RWPE2 (cell line): ENCODE measurements at regions not wholly inside any gene's neighbourhood (a gene's known extent, or its start where the extent isn't known, plus 50 kb on each side); places are given as distances from the start of the nearest gene placed in this dataset.

Source experiments
- ATAC-seq: fragments of 200-7000 bp; cut with Tn5 transposase; 3 replicates; pipeline ENCODE4 v1.9.1; 2021; ENCODE audit warnings: low read depth
- DNase-seq: peaks from one replicate; pipeline ENCODE4 v3.0.0-alpha.2; 2020; ENCODE audit warnings: low spot score
- H3K27ac ChIP-seq: fragments of 450-650 bp; 2 replicates; pipeline ENCODE4 v1.5.1; 2017; ENCODE audit warnings: mild to moderate bottlenecking; ENCODE audit not compliant: poor library complexity, severe bottlenecking
- H3K27me3 ChIP-seq: fragments of 250-450 bp; sonication (Bioruptor Pico); 2 replicates; pipeline ENCODE4 v1.5.1; 2021; ENCODE audit warnings: mild to moderate bottlenecking, moderate library complexity; ENCODE audit not compliant: insufficient read depth, poor library complexity, severe bottlenecking
- H3K36me3 ChIP-seq: fragments of 250-450 bp; sonication (Bioruptor Pico); 2 replicates; pipeline ENCODE4 v1.5.1; 2020; ENCODE audit warnings: low read depth, mild to moderate bottlenecking, moderate library complexity
- H3K4me1 ChIP-seq: fragments of 250-450 bp; sonication (Bioruptor Pico); 2 replicates; pipeline ENCODE4 v1.5.1; 2021; ENCODE audit warnings: mild to moderate bottlenecking, moderate library complexity; ENCODE audit not compliant: insufficient read depth, poor library complexity, severe bottlenecking
- H3K4me3 ChIP-seq: fragments of 250-450 bp; sonication (Bioruptor Pico); 2 replicates; pipeline ENCODE4 v1.5.1; 2021; ENCODE audit warnings: mild to moderate bottlenecking, moderate library complexity; ENCODE audit not compliant: severe bottlenecking
- H3K9me3 ChIP-seq: fragments of 250-450 bp; sonication (Bioruptor Pico); 2 replicates; pipeline ENCODE4 v1.5.1; 2021; ENCODE audit warnings: mild to moderate bottlenecking, moderate library complexity; ENCODE audit not compliant: severe bottlenecking
- TF ChIP-seq, protein P1 (sequence below): fragments of 450-650 bp; IDR thresholded peaks from one replicate; pipeline ENCODE4 v1.5.1; 2017; ENCODE audit warnings: mild to moderate bottlenecking, moderate library complexity; ENCODE audit not compliant: poor library complexity, severe bottlenecking

DNA sequence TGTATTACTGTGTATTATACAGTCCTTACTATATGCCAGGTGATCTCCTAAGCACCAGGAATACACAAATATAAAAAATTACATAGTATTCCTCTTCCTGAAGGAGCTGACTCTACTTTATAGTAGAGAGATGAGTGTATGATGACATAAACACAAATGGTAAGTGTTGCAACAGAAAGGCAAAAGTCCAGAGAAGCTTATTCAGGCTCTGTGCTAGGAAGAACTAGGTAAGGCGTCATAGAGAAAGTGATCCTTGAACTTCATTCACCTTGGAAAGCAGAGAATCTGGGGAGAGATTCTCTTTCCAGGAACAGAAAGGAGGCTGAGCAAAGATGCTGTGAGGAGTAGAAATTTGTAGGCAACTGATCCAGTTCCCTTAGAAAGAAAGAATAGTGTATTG lies 115.0 kb upstream of the KCNIP4 start:
- TF ChIP-seq, protein P1, sequence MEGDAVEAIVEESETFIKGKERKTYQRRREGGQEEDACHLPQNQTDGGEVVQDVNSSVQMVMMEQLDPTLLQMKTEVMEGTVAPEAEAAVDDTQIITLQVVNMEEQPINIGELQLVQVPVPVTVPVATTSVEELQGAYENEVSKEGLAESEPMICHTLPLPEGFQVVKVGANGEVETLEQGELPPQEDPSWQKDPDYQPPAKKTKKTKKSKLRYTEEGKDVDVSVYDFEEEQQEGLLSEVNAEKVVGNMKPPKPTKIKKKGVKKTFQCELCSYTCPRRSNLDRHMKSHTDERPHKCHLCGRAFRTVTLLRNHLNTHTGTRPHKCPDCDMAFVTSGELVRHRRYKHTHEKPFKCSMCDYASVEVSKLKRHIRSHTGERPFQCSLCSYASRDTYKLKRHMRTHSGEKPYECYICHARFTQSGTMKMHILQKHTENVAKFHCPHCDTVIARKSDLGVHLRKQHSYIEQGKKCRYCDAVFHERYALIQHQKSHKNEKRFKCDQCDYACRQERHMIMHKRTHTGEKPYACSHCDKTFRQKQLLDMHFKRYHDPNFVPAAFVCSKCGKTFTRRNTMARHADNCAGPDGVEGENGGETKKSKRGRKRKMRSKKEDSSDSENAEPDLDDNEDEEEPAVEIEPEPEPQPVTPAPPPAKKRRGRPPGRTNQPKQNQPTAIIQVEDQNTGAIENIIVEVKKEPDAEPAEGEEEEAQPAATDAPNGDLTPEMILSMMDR, result no peak
- no peak overlapping the region for H3K4me3 ChIP-seq
- H3K36me3 ChIP-seq, result no peaks in the 10 kb centered on the region
- H3K4me1 ChIP-seq, result no peaks in the 10 kb centered on the region
- no peaks in the 10 kb centered on the region for H3K27me3 ChIP-seq
- ATAC-seq, result no peak
- no peak overlapping the region for H3K27ac ChIP-seq
- H3K9me3 ChIP-seq, result no peaks in the 10 kb centered on the region
- DNase-seq, result no peak

DNA sequence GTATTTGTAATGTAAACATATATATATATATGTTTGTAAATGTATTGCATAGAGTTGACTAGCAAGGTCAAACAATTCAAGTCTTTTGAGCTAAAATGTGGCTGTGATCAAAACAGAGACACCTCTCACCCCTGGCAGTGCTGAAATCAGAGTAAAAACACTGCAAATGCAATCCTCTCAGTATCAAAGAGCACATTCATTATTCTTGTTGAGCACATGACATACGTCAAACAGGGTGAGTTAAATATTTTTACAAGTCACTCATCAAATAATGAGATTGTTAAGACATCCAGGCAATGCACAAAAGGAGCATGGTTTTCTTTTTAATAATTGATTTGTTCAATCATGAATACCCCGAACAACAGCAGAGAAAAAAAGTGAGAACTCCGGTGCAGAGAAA lies 114.1 kb upstream of the KCNIP4 start:
- H3K4me1 ChIP-seq, result no peaks in the 10 kb centered on the region
- H3K4me3 ChIP-seq, result no peak overlapping the region
- no peaks in the 10 kb centered on the region for H3K9me3 ChIP-seq
- TF ChIP-seq, protein P1, result no peak
- H3K27ac ChIP-seq, result no peak overlapping the region
- no peaks in the 10 kb centered on the region for H3K27me3 ChIP-seq
- ATAC-seq (no peak), DNase-seq (no peak)
- H3K36me3 ChIP-seq, result no peaks in the 10 kb centered on the region

DNA sequence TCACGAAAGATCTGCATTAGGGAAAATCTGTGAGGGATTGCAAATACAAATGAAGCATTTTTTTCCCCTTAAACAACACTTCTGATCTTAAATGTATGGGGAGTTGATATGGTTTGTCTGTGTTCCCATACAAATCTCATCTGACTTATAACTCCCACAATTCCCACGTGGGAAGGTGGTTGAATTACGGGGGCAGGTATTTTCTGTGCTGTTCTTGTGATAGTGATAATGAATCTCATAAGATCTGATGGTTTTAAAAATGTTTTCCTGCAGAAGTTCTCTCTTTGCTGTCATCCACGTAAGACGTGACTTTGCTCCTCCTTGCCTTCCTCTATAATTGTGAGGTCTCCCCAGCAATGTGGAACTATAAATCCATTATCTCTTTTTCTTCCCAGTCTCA lies 107.4 kb upstream of the KCNIP4 start:
- DNase-seq (no peak), ATAC-seq (no peak)
- Histone ChIP-seq H3K9me3 (no peaks in the 10 kb centered on the region), H3K4me3 (no peak overlapping the region), H3K27me3 (no peaks in the 10 kb centered on the region), H3K36me3 (no peaks in the 10 kb centered on the region), H3K4me1 (no peaks in the 10 kb centered on the region), H3K27ac (no peak overlapping the region)
- TF ChIP-seq, protein P1, result no peak

DNA sequence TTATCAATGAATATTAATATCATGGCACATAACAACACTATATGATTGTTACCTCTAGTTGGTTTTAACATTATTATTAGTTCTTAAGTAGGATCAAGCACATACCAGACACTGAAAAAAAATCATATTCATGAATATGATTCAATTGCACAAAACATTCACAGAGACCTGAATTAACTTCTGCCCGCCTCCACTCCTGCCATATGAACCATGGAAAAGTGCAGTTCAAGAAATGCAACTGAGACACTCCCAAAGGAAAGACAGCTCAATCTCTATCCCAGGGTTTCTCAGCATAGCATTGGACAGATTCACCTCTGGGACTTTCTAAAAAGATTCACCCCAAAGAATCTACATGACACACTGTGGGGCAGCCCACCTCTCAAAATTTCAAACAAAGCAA lies 103.5 kb upstream of the KCNIP4 start:
- Histone ChIP-seq H3K27ac (no peak overlapping the region), H3K27me3 (no peaks in the 10 kb centered on the region), H3K4me3 (no peak overlapping the region), H3K4me1 (no peaks in the 10 kb centered on the region), H3K36me3 (no peaks in the 10 kb centered on the region), H3K9me3 (no peaks in the 10 kb centered on the region)
- no peak for DNase-seq
- no peak for ATAC-seq
- TF ChIP-seq, protein P1, result no peak

DNA sequence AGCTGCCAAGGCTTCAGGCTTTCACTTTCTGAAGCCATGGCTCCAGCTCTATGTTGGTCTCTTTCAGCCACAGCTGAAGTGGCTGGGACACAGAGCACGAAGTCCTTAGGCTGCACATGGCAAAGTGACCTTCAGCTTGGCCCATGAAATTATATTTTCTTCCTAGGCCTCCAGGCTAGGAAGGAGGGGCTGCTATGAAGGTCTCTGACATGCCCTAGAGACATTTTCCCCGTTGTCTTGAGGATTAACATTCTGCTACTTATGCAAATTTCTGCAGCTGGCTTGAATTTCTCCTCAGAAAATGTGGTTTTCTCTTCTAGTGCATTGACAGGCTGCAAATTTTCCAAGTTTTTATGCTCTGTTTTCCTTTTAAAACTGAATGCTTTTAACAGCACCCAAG lies 99.8 kb upstream of the KCNIP4 start:
- ATAC-seq, result no peak
- no peak overlapping the region for H3K4me3 ChIP-seq
- H3K9me3 ChIP-seq, result no peaks in the 10 kb centered on the region
- DNase-seq, result no peak
- H3K27ac ChIP-seq, result no peak overlapping the region
- TF ChIP-seq, protein P1, result no peak
- H3K36me3 ChIP-seq, result no peaks in the 10 kb centered on the region
- H3K27me3 ChIP-seq, result no peaks in the 10 kb centered on the region
- no peaks in the 10 kb centered on the region for H3K4me1 ChIP-seq
